Spleen (tissue), 7 donors: ENCODE measurements at regions not wholly inside any gene's neighbourhood (a gene's known extent, or its start where the extent isn't known, plus 50 kb on each side); places are given as distances from the start of the nearest gene placed in this dataset.

ENCODE experiments used
- CTCF ChIP-seq, 11 experiments: fragments of 200-600 bp in 7 of 11; fragments of 450-650 bp in 4 of 11; sonication (generic) in 4 of 11; IDR thresholded peaks in 8 of 11; conservative IDR thresholded peaks in 3 of 11; 1 replicate in 7 of 11; 2 replicates in 4 of 11; pipeline versions ENCODE4 v1.4.0 to v1.8.0; 2016 to 2021; ENCODE audit warnings: antibody characterized with exemption in 11 of 11, inconsistent platforms in 4 of 11, mild to moderate bottlenecking in 1 of 11
- POLR2A ChIP-seq, 3 donors: fragments of 450-650 bp; IDR thresholded peaks; one replicate each; pipeline ENCODE4 v1.5.1; 2017; ENCODE audit warnings: antibody characterized with exemption in 3 of 3, mild to moderate bottlenecking in 1 of 3
- donor health status: DM: no; HTN: no; CAD: no; lungs with moderate emphysema.
- donor health status: DM: no; HTN: no; CAD: no.
- donor health status: DM: no; HTN: no; CAD: no.

- no peak for TF ChIP-seq CTCF (IDR thresholded peaks at IDR 0.05 in 8 of 11, conservative IDR thresholded peaks at IDR 0.05 in 3 of 11)
- TF ChIP-seq POLR2A (IDR thresholded peaks at IDR 0.05) = no peak
These were observed 85.3 kb downstream of the GRIN2B start for GRCh38 chr12:13896063-13896626.
